ENCODE measurements at regions not wholly inside any gene's neighbourhood (a gene's known extent, or its start where the extent isn't known, plus 50 kb on each side); places are given as distances from the start of the nearest gene placed in this dataset.

GRCh38 chr4:33067221-33067620 is 2347.1 kb downstream of the PCDH7 start:
- TF ChIP-seq CTCF (IDR thresholded peaks at IDR 0.05) (no peak), POLR2A (IDR thresholded peaks at IDR 0.05) (no peak)

All from right lobe of liver (tissue), 4 donors.